Liver (tissue), 8 donors: ENCODE measurements at regions not wholly inside any gene's neighbourhood (a gene's known extent, or its start where the extent isn't known, plus 50 kb on each side); places are given as distances from the start of the nearest gene placed in this dataset.

Experiments used
- DNase-seq: peaks from one replicate; pipeline ENCODE4 v3.0.0-alpha.2; 2017; ENCODE audit warnings: low spot score
- H3K27ac ChIP-seq, 2 donors: one replicate each; pipeline ENCODE4 v1.7.0; 2013; ENCODE audit warnings: inconsistent platforms in 2 of 2, low read length in 2 of 2, control low read depth in 1 of 2, low read depth in 1 of 2, mild to moderate bottlenecking in 1 of 2
- H3K27me3 ChIP-seq, 4 donors: one replicate each; pipeline versions ENCODE4 v1.6.1 to v1.7.0; 2013; ENCODE audit warnings: low read length in 3 of 4, inconsistent platforms in 1 of 4, mild to moderate bottlenecking in 1 of 4, moderate library complexity in 1 of 4; ENCODE audit not compliant: control insufficient read depth in 4 of 4, insufficient read depth in 4 of 4
- H3K36me3 ChIP-seq, 4 donors: one replicate each; pipeline versions ENCODE4 v1.6.1 to v1.7.0; 2013; ENCODE audit warnings: low read length in 3 of 4, mild to moderate bottlenecking in 3 of 4, low read depth in 1 of 4, moderate library complexity in 1 of 4; ENCODE audit not compliant: control insufficient read depth in 4 of 4, insufficient read depth in 3 of 4
- H3K4me1 ChIP-seq, 4 donors: one replicate each; pipeline versions ENCODE4 v1.6.1 to v1.7.0; 2013; ENCODE audit warnings: low read length in 3 of 4, mild to moderate bottlenecking in 3 of 4, moderate library complexity in 1 of 4; ENCODE audit not compliant: control insufficient read depth in 4 of 4, insufficient read depth in 4 of 4
- H3K4me3 ChIP-seq, 3 donors: one replicate each; pipeline versions ENCODE4 v1.6.1 to v1.7.0; 2013; ENCODE audit warnings: low read length in 3 of 3, control low read depth in 1 of 3, low read depth in 1 of 3, mild to moderate bottlenecking in 1 of 3
- H3K9ac ChIP-seq, 2 donors: one replicate each; pipeline ENCODE4 v1.7.0; 2013; ENCODE audit warnings: low read length in 2 of 2, mild to moderate bottlenecking in 2 of 2, moderate library complexity in 2 of 2, control low read depth in 1 of 2, low read depth in 1 of 2
- H3K9me3 ChIP-seq, 4 donors: one replicate each; pipeline versions ENCODE4 v1.6.1 to v1.7.0; 2013; ENCODE audit warnings: low read length in 3 of 4; ENCODE audit not compliant: control insufficient read depth in 4 of 4
- ATF3 ChIP-seq: IDR thresholded peaks from 2 replicates; pipeline ENCODE4 v1.6.1; 2016; ENCODE audit warnings: antibody characterized with exemption
- FOXA1 ChIP-seq: IDR thresholded peaks from 2 replicates; pipeline ENCODE4 v1.6.1; 2016; ENCODE audit warnings: antibody characterized with exemption
- FOXA2 ChIP-seq: IDR thresholded peaks from 2 replicates; pipeline ENCODE4 v1.6.1; 2016; ENCODE audit warnings: antibody characterized with exemption
- RXRA ChIP-seq, 2 donors: IDR thresholded peaks; 2 replicates each; pipeline ENCODE4 v1.6.1; 2017 to 2018; ENCODE audit warnings: antibody characterized with exemption in 2 of 2, mild to moderate bottlenecking in 1 of 2
- TAF1 ChIP-seq: conservative IDR thresholded peaks from 2 replicates; pipeline ENCODE4 v1.6.1; 2016; ENCODE audit warnings: antibody characterized with exemption, mild to moderate bottlenecking
- YY1 ChIP-seq: IDR thresholded peaks from 2 replicates; pipeline ENCODE4 v1.6.1; 2016; ENCODE audit warnings: antibody characterized with exemption, mild to moderate bottlenecking
- ZBTB33 ChIP-seq: IDR thresholded peaks from 2 replicates; pipeline ENCODE4 v1.6.1; 2016; ENCODE audit warnings: antibody characterized with exemption
- WGBS: extraction: QIAGEN DNeasy Blood & Tissue Kit; methylation state at CpG from one replicate; pipeline ENCODE4 v1.1.7; 2013; 5-methylcytosine and 5-hydroxymethylcytosine counted together
- TF ChIP-seq, protein P1 (sequence below): fragments of 150-350 bp; IDR thresholded peaks from 2 replicates; pipeline ENCODE4 v1.5.1; 2017; ENCODE audit warnings: improper control_type of control experiment, low read depth, low read length; ENCODE audit not compliant: missing input control
- donor health status: healthy.
- donor health status: healthy.
- donor health status: healthy.
- donor health status: healthy.
- donor health status: healthy.

DNA sequence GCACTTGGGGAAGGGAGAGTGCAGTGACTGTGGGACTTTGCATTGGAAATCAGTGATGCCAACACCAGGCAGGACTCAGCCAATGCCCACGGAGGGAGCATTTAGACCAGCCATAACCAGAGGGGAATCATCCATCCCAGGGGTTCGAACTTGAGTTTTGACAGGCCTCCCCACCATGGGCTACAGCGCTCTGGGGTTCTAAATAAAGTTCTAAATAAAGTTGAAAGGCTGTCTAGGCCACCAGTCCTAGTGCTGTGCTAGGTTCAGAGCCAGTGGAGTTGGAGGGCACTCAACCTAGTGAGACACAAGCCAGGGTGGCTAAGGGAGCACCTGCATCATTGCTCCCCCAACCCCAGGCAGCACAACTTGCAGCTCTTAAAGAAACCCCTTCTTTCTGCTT is 82.0 kb upstream of the SLC38A4 start (continued):
- TF ChIP-seq, protein P1, sequence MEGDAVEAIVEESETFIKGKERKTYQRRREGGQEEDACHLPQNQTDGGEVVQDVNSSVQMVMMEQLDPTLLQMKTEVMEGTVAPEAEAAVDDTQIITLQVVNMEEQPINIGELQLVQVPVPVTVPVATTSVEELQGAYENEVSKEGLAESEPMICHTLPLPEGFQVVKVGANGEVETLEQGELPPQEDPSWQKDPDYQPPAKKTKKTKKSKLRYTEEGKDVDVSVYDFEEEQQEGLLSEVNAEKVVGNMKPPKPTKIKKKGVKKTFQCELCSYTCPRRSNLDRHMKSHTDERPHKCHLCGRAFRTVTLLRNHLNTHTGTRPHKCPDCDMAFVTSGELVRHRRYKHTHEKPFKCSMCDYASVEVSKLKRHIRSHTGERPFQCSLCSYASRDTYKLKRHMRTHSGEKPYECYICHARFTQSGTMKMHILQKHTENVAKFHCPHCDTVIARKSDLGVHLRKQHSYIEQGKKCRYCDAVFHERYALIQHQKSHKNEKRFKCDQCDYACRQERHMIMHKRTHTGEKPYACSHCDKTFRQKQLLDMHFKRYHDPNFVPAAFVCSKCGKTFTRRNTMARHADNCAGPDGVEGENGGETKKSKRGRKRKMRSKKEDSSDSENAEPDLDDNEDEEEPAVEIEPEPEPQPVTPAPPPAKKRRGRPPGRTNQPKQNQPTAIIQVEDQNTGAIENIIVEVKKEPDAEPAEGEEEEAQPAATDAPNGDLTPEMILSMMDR: no peak

DNA sequence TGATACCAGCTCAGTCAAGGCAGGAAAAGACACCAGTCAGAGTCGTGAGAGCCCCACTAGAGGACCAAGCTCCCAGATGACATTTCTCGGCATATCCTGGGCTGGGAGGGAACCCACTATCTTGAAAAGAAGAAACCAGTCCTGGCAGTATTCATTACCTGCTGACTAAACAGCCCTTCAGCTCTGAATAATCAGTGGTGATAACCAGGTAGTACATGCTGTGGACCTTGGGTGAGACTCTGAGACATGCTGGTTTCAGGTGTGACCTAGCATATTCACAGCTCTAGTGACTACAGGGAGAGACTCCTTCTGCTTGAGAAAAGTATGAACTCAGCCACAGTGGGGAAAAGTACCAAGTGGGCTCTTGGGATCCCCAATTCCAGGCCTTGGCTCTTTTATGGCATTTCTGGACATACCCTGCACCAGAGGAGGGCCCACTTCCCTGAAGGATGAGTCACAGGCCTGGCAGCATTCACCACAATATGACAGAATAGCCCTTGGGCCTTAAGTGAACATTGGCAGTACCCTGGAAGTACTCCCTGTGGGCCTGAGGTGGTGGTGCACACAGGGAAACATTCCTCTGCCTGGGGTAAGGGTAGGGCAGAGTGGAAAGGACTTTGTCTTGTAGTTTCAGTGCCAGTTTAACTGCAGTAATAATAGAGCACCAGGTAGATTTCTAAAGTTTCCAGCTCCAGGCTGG is 82.6 kb upstream of the SLC38A4 start:
- Histone ChIP-seq H3K4me3 (no peak overlapping the region), H3K4me1 (no peaks in the 10 kb centered on the region), H3K9me3 (peaks cover 0 to 5% (median 0%) of the 10 kb centered on the region in 4 donors), H3K27ac (no peak overlapping the region), H3K27me3 (no peaks in the 10 kb centered on the region), H3K36me3 (no peaks in the 10 kb centered on the region), H3K9ac (no peak overlapping the region)
- no peak for TF ChIP-seq FOXA1
- TF ChIP-seq, protein P1: no peak
- TF ChIP-seq ZBTB33: no peak
- no peak for TF ChIP-seq RXRA (IDR thresholded peaks at IDR 0.05)
- no peak for TF ChIP-seq YY1
- TF ChIP-seq FOXA2: no peak
- no peak for TF ChIP-seq TAF1
- no peak for DNase-seq
- 91% methylated on average over 2 of the region's 2 CpGs for WGBS

GRCh38 chr12:46908936-46909635 is 83.3 kb upstream of the SLC38A4 start:
- Histone ChIP-seq H3K4me3 (no peak overlapping the region), H3K4me1 (no peaks in the 10 kb centered on the region), H3K27ac (no peak overlapping the region), H3K27me3 (no peaks in the 10 kb centered on the region), H3K36me3 (no peaks in the 10 kb centered on the region), H3K9ac (no peak overlapping the region), H3K9me3 (peaks cover 0 to 5% (median 0%) of the 10 kb centered on the region in 4 donors)
- no peak for DNase-seq
- no peak for TF ChIP-seq ATF3
- TF ChIP-seq, protein P1: no peak
- WGBS: 78% methylated on average over 6 of the region's 6 CpGs
